Endothelial cell of umbilical vein (primary cell): ENCODE measurements at regions not wholly inside any gene's neighbourhood (a gene's known extent, or its start where the extent isn't known, plus 50 kb on each side); places are given as distances from the start of the nearest gene placed in this dataset.

Experiments used
- BruUV-seq: library from RNA; stranded (reverse); fragments of 400-500 nt; replicated peaks from 2 replicates; lab custom pipeline; 2021; lab: Mats Ljungman, UMichigan
- CTCF ChIA-PET: fragments of 300-600, 350-600 bp; sonication (Branson Sonifier 250); formaldehyde crosslinking; loops from one replicate; lab custom pipeline; 2021; ENCODE audit warnings: antibody characterized with exemption, inconsistent platforms; lab: Charles Lee
- POLR2A ChIA-PET: fragments of 300-600, 350-600 bp; sonication (Branson Sonifier 250); formaldehyde crosslinking; loops from one replicate; lab custom pipeline; 2021; ENCODE audit warnings: antibody characterized with exemption, inconsistent platforms; lab: Charles Lee
- DNase-seq: peaks from one replicate; pipeline ENCODE4 v3.0.0-alpha.2; 2011; ENCODE audit warnings: low read depth, low spot score
- FAIRE-seq: peaks from 2 replicates; lab custom pipeline; 2011; peaks lifted over from hg19 to GRCh38; lab: Jason Lieb, UNC
- H2AFZ ChIP-seq: 2 replicates; pipeline ENCODE4 v1.6.0; 2012; ENCODE audit warnings: low read depth, low read length, control low read depth, inconsistent platforms
- H3K27ac ChIP-seq: 2 replicates; pipeline ENCODE4 v1.5.1; 2011; ENCODE audit warnings: low read depth, mild to moderate bottlenecking, control low read depth, low read length, moderate library complexity; ENCODE audit not compliant: insufficient read depth
- H3K27me3 ChIP-seq, 2 experiments: 2 replicates each; pipeline versions ENCODE4 v1.6.0 to v1.6.1; 2011; ENCODE audit warnings: low read length in 2 of 2, mixed read lengths in 1 of 2; ENCODE audit not compliant: control insufficient read depth in 2 of 2, insufficient read depth in 2 of 2
- H3K36me3 ChIP-seq, 2 experiments: 2 replicates in 1 of 2; 3 replicates in 1 of 2; pipeline ENCODE4 v1.5.1; 2011; ENCODE audit warnings: low read length in 2 of 2, mild to moderate bottlenecking in 1 of 2, moderate library complexity in 1 of 2; ENCODE audit not compliant: control insufficient read depth in 2 of 2, insufficient read depth in 2 of 2; ENCODE audit errors: extremely low read depth in 1 of 2
- H3K4me1 ChIP-seq: 3 replicates; pipeline ENCODE4 v1.5.1; 2011; ENCODE audit warnings: mild to moderate bottlenecking, low read length; ENCODE audit not compliant: control insufficient read depth, insufficient read depth; ENCODE audit errors: extremely low read depth
- H3K4me2 ChIP-seq: 2 replicates; pipeline ENCODE4 v1.6.1; 2011; ENCODE audit warnings: low read length, control low read depth, mixed read lengths; ENCODE audit not compliant: insufficient read depth
- H3K4me3 ChIP-seq, 3 experiments: fragments of 200-600 bp in 1 of 3; sonication (generic), shearing (Covaris generic) in 1 of 3; replicated peaks in 1 of 3; 2 replicates each; pipeline ENCODE4 v1.5.1; 2011 to 2016; ENCODE audit warnings: control low read depth in 3 of 3, low read length in 3 of 3, mild to moderate bottlenecking in 2 of 3, inconsistent platforms in 1 of 3, low read depth in 1 of 3, moderate library complexity in 1 of 3; ENCODE audit not compliant: insufficient read depth in 1 of 3
- H3K79me2 ChIP-seq: 2 replicates; pipeline ENCODE4 v1.6.0; 2012; ENCODE audit warnings: low read length, inconsistent platforms; ENCODE audit not compliant: control insufficient read depth, insufficient read depth
- H3K9ac ChIP-seq: replicated peaks from 2 replicates; pipeline ENCODE3; 2011; ENCODE audit warnings: low read length, control low read depth; ENCODE audit not compliant: insufficient read depth; ENCODE audit errors: extremely low read depth
- H3K9me1 ChIP-seq: replicated peaks from 3 replicates; pipeline ENCODE4 v1.6.0; 2011; ENCODE audit warnings: mild to moderate bottlenecking, low read length; ENCODE audit not compliant: control insufficient read depth, insufficient read depth; ENCODE audit errors: extremely low read depth
- H3K9me3 ChIP-seq: replicated peaks from 2 replicates; pipeline ENCODE4 v1.5.1; 2012; ENCODE audit warnings: low read length, inconsistent platforms; ENCODE audit not compliant: control insufficient read depth, insufficient read depth
- H4K20me1 ChIP-seq: replicated peaks from 2 replicates; pipeline ENCODE3; 2011; ENCODE audit warnings: mild to moderate bottlenecking, low read length; ENCODE audit not compliant: control insufficient read depth, insufficient read depth; ENCODE audit errors: extremely low read depth
- EZH2 ChIP-seq: IDR thresholded peaks from 2 replicates; pipeline ENCODE4 v1.6.1; 2012; ENCODE audit warnings: borderline replicate concordance, low read depth, mild to moderate bottlenecking, moderate library complexity, low read length, inconsistent platforms; ENCODE audit not compliant: severe bottlenecking
- FOS ChIP-seq: IDR thresholded peaks from 2 replicates; pipeline ENCODE4 v1.6.1; 2011; ENCODE audit warnings: mild to moderate bottlenecking, low read length, moderate library complexity, borderline replicate concordance; ENCODE audit not compliant: insufficient read depth
- GATA2 ChIP-seq: IDR thresholded peaks from 2 replicates; pipeline ENCODE4 v1.7.0; 2011; ENCODE audit warnings: low read depth, mild to moderate bottlenecking, moderate library complexity, mixed read lengths, low read length; ENCODE audit not compliant: insufficient read length, insufficient read depth
- JUN ChIP-seq: IDR thresholded peaks from 2 replicates; pipeline ENCODE4 v1.6.1; 2011; ENCODE audit warnings: borderline replicate concordance, low read depth; ENCODE audit not compliant: insufficient read length, insufficient read depth
- MYC ChIP-seq: IDR thresholded peaks from one replicate; pipeline ENCODE4 v1.6.1; 2011; ENCODE audit warnings: mild to moderate bottlenecking, low read depth, low read length
- POLR2A ChIP-seq: IDR thresholded peaks from 2 replicates; pipeline ENCODE4 v1.6.1; 2012; ENCODE audit warnings: low read depth, mild to moderate bottlenecking, control low read depth, low read length
- POLR2AphosphoS5 ChIP-seq: IDR thresholded peaks from 2 replicates; pipeline ENCODE4 v1.6.1; 2012; ENCODE audit warnings: low read depth, mild to moderate bottlenecking, control low read depth, low read length, moderate library complexity; ENCODE audit not compliant: insufficient read depth
- dilution Hi-C: fragments of 300-500 bp; cut with MboI; formaldehyde crosslinking; loops from one replicate; pipeline ENCODE4 v1.15.0; 2019; ENCODE audit warnings: low sequenced_read_pairs; ENCODE audit not compliant: extremely low pct_ligation_motif_present
- intact Hi-C: fragments of 100-400 bp; cut with micrococcal nuclease; formaldehyde crosslinking; loops from one replicate; pipeline ENCODE4 v1.10.0; 2022
- TF ChIP-seq, protein P1 (sequence below), 2 donors: IDR thresholded peaks; 1 replicate in 1 of 2; 2 replicates in 1 of 2; pipeline ENCODE4 v1.5.1; 2011; ENCODE audit warnings: low read length in 2 of 2, mild to moderate bottlenecking in 2 of 2, moderate library complexity in 2 of 2, control low read depth in 1 of 2, inconsistent platforms in 1 of 2, low read depth in 1 of 2; ENCODE audit not compliant: insufficient read depth in 1 of 2; ENCODE audit errors: extremely low read depth in 1 of 2
- TF ChIP-seq, protein P2 (sequence below): IDR thresholded peaks from 2 replicates; pipeline ENCODE4 v1.6.1; 2011; ENCODE audit not compliant: insufficient read depth, insufficient read length

DNA sequence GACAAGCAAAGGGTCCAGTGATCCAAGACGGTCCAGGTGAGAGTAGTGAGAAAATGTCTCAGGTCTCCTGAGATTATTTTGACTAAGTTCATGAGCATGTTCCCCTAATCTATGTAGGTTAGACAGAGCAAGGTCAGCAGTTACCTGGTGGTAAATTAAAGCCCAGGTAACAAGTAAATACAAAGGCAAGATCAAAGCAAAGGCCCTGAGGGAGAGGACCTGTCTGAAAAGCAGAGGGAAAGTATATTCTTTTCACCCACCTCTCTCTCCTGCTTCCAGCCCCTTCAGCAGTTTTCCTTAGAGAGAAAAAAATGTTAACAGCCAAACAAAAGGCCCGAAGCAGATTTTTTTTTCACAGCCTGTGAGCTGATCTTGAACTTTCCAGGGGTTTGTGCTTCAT is 302.7 kb downstream of the MAP2K6 start:
- no peak overlapping the region for H3K4me2 ChIP-seq
- H3K4me1 ChIP-seq, result no peaks in the 10 kb centered on the region
- peak overlapping the region; percentile 32 for H2AFZ ChIP-seq
- POLR2A ChIA-PET, result no interaction called here
- no peaks in the 10 kb centered on the region for H4K20me1 ChIP-seq
- H3K36me3 ChIP-seq, result no peaks in the 10 kb centered on the region
- dilution Hi-C loops, result no loop called here
- no peaks in the 10 kb centered on the region for H3K9me1 ChIP-seq
- no peak for DNase-seq
- TF ChIP-seq EZH2 (no peak), MYC (no peak), POLR2AphosphoS5 (no peak), FOS (no peak), POLR2A (no peak), GATA2 (no peak), JUN (no peak)
- TF ChIP-seq, protein P1, sequence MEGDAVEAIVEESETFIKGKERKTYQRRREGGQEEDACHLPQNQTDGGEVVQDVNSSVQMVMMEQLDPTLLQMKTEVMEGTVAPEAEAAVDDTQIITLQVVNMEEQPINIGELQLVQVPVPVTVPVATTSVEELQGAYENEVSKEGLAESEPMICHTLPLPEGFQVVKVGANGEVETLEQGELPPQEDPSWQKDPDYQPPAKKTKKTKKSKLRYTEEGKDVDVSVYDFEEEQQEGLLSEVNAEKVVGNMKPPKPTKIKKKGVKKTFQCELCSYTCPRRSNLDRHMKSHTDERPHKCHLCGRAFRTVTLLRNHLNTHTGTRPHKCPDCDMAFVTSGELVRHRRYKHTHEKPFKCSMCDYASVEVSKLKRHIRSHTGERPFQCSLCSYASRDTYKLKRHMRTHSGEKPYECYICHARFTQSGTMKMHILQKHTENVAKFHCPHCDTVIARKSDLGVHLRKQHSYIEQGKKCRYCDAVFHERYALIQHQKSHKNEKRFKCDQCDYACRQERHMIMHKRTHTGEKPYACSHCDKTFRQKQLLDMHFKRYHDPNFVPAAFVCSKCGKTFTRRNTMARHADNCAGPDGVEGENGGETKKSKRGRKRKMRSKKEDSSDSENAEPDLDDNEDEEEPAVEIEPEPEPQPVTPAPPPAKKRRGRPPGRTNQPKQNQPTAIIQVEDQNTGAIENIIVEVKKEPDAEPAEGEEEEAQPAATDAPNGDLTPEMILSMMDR (IDR thresholded peaks at IDR 0.05; ENCODE audit: extremely low read depth in 1 of 2, insufficient read depth in 1 of 2, low read depth in 1 of 2, low read length in 2 of 2), result no peak
- TF ChIP-seq, protein P2, sequence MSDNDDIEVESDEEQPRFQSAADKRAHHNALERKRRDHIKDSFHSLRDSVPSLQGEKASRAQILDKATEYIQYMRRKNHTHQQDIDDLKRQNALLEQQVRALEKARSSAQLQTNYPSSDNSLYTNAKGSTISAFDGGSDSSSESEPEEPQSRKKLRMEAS, result no peak
- BruUV-seq, result no TSS peak
- intact Hi-C loops, result no loop called here
- H3K4me3 ChIP-seq, result no peak overlapping the region
- H3K9me3 ChIP-seq, result no peaks in the 10 kb centered on the region
- FAIRE-seq, result peak; percentile 59
- H3K79me2 ChIP-seq, result no peaks in the 10 kb centered on the region
- no peak overlapping the region for H3K9ac ChIP-seq
- CTCF ChIA-PET, result interaction anchor here (1.1 to 1.2 kb wide), 2 partner anchors 15 to 108 kb away, joined by 3 read pairs; no protein-coding TSS in a partner anchor
- H3K27me3 ChIP-seq, result no peaks in the 10 kb centered on the region
- H3K27ac ChIP-seq, result no peak overlapping the region
